ENCODE measurements at regions not wholly inside any gene's neighbourhood (a gene's known extent, or its start where the extent isn't known, plus 50 kb on each side); places are given as distances from the start of the nearest gene placed in this dataset.
"Not testable (repeated sequence)": the region's sequence is repeated elsewhere in the genome, so short reads cannot be mapped to it uniquely, and the experiment has no call there.

DNA sequence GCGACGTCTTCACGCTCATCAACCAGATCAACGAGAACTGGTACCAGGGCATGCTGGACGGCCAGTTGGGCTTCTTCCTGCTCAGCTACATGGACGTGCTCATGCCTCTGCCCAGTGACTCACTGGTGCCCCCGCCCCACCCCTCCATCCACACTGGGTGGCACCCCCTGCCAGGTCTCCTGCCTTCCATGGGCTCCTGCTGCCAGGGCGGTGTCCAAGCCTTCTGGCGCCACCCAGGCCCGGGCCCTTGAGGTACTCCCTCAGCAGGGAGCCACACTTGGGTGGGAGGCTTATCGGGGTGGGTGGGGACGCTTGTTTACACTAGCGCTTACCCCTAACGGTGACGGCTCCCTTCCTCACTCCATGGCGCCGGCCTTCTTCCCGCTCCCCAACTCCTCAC lies 148.2 kb downstream of the GOSR1 start:
- TF ChIP-seq, protein P1, sequence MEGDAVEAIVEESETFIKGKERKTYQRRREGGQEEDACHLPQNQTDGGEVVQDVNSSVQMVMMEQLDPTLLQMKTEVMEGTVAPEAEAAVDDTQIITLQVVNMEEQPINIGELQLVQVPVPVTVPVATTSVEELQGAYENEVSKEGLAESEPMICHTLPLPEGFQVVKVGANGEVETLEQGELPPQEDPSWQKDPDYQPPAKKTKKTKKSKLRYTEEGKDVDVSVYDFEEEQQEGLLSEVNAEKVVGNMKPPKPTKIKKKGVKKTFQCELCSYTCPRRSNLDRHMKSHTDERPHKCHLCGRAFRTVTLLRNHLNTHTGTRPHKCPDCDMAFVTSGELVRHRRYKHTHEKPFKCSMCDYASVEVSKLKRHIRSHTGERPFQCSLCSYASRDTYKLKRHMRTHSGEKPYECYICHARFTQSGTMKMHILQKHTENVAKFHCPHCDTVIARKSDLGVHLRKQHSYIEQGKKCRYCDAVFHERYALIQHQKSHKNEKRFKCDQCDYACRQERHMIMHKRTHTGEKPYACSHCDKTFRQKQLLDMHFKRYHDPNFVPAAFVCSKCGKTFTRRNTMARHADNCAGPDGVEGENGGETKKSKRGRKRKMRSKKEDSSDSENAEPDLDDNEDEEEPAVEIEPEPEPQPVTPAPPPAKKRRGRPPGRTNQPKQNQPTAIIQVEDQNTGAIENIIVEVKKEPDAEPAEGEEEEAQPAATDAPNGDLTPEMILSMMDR (conservative IDR thresholded peaks at IDR 0.05; ENCODE audit: low read length) = not testable (repeated sequence)
- TF ChIP-seq EZH2phosphoT487 (IDR thresholded peaks at IDR 0.05; ENCODE audit: borderline replicate concordance, low read depth, low read length) = not testable (repeated sequence)
